H9 (cell line): ENCODE measurements at regions not wholly inside any gene's neighbourhood (a gene's known extent, or its start where the extent isn't known, plus 50 kb on each side); places are given as distances from the start of the nearest gene placed in this dataset.

ENCODE experiments used
- DNase-seq: peaks from one replicate; pipeline ENCODE4 v3.0.0-alpha.2; 2017
- H2AFZ ChIP-seq: one replicate; pipeline ENCODE4 v1.6.1; 2013; ENCODE audit warnings: mild to moderate bottlenecking, low read length, control low read depth, moderate library complexity
- H2AK5ac ChIP-seq: 2 replicates; pipeline ENCODE4 v1.6.1; 2013; ENCODE audit warnings: low read length, control low read depth, mixed read lengths; ENCODE audit not compliant: insufficient read length
- H2BK120ac ChIP-seq: one replicate; pipeline ENCODE4 v1.6.1; 2013; ENCODE audit warnings: low read depth, mild to moderate bottlenecking, low read length, control low read depth, inconsistent platforms; ENCODE audit not compliant: poor library complexity, severe bottlenecking
- H2BK12ac ChIP-seq: 2 replicates; pipeline ENCODE4 v1.6.1; 2013; ENCODE audit warnings: low read length, control low read depth, mixed read lengths, low read depth; ENCODE audit not compliant: insufficient read length
- H2BK15ac ChIP-seq: 2 replicates; pipeline ENCODE4 v1.6.1; 2013; ENCODE audit warnings: low read depth, low read length, control low read depth
- H2BK20ac ChIP-seq: one replicate; pipeline ENCODE4 v1.6.1; 2013; ENCODE audit warnings: low read depth, mild to moderate bottlenecking, low read length, control low read depth, inconsistent platforms; ENCODE audit not compliant: poor library complexity, severe bottlenecking
- H2BK5ac ChIP-seq: 2 replicates; pipeline ENCODE4 v1.6.1; 2013; ENCODE audit warnings: low read length, control low read depth, mixed read lengths; ENCODE audit not compliant: insufficient read length
- H3K14ac ChIP-seq: 2 replicates; pipeline ENCODE4 v1.6.1; 2013; ENCODE audit warnings: low read length, control low read depth; ENCODE audit not compliant: insufficient read depth
- H3K18ac ChIP-seq: 2 replicates; pipeline ENCODE4 v1.6.1; 2013; ENCODE audit warnings: low read depth, mild to moderate bottlenecking, mixed read lengths, low read length, control low read depth; ENCODE audit not compliant: insufficient read length
- H3K23ac ChIP-seq: 2 replicates; pipeline ENCODE4 v1.6.1; 2013; ENCODE audit warnings: low read length, control low read depth, mixed read lengths, low read depth; ENCODE audit not compliant: insufficient read length
- H3K23me2 ChIP-seq: 2 replicates; pipeline ENCODE4 v1.6.1; 2013; ENCODE audit warnings: low read depth, mild to moderate bottlenecking, mixed read lengths, low read length, control low read depth; ENCODE audit not compliant: insufficient read length, poor library complexity, severe bottlenecking
- H3K27ac ChIP-seq: 2 replicates; pipeline ENCODE4 v1.5.1; 2013; ENCODE audit warnings: low read length, control low read depth, mixed read lengths, low read depth; ENCODE audit not compliant: insufficient read length
- H3K27me3 ChIP-seq: 2 replicates; pipeline ENCODE4 v1.6.1; 2013; ENCODE audit warnings: low read length, control low read depth, inconsistent platforms; ENCODE audit not compliant: insufficient read depth
- H3K4ac ChIP-seq: 2 replicates; pipeline ENCODE4 v1.6.1; 2013; ENCODE audit warnings: low read depth, mild to moderate bottlenecking, control low read depth, inconsistent platforms, low read length, moderate library complexity
- H3K4me1 ChIP-seq: 2 replicates; pipeline ENCODE4 v1.6.1; 2013; ENCODE audit warnings: low read length, control low read depth, inconsistent platforms; ENCODE audit not compliant: insufficient read depth
- H3K4me2 ChIP-seq: 2 replicates; pipeline ENCODE4 v1.6.1; 2013; ENCODE audit warnings: low read length, control low read depth, mixed read lengths; ENCODE audit not compliant: insufficient read length, insufficient read depth
- H3K56ac ChIP-seq: 2 replicates; pipeline ENCODE4 v1.6.1; 2013; ENCODE audit warnings: low read depth, mild to moderate bottlenecking, mixed read lengths, low read length, control low read depth; ENCODE audit not compliant: insufficient read length
- H3K79me1 ChIP-seq: 2 replicates; pipeline ENCODE4 v1.6.1; 2013; ENCODE audit warnings: low read depth, mild to moderate bottlenecking, moderate library complexity, low read length, control low read depth, inconsistent platforms; ENCODE audit not compliant: insufficient read depth, poor library complexity, severe bottlenecking
- H3K79me2 ChIP-seq: 2 replicates; pipeline ENCODE4 v1.6.1; 2013; ENCODE audit warnings: low read length, control low read depth, inconsistent platforms; ENCODE audit not compliant: insufficient read depth
- H3K9ac ChIP-seq: 2 replicates; pipeline ENCODE4 v1.6.1; 2013; ENCODE audit warnings: low read length, control low read depth, mixed read lengths; ENCODE audit not compliant: insufficient read length; ENCODE audit errors: extremely low read depth
- H3K9me3 ChIP-seq: one replicate; pipeline ENCODE4 v1.6.1; 2013; ENCODE audit warnings: low read depth, low read length, inconsistent platforms; ENCODE audit not compliant: control insufficient read depth
- H3T11ph ChIP-seq: one replicate; pipeline ENCODE4 v1.6.1; 2013; ENCODE audit warnings: mild to moderate bottlenecking, low read length, control low read depth, inconsistent platforms
- H4K20me1 ChIP-seq: one replicate; pipeline ENCODE4 v1.6.1; 2013; ENCODE audit not compliant: control insufficient read depth, insufficient read length, insufficient read depth
- H4K5ac ChIP-seq: 2 replicates; pipeline ENCODE4 v1.6.1; 2013; ENCODE audit warnings: low read depth, mild to moderate bottlenecking, mixed read lengths, low read length, control low read depth; ENCODE audit not compliant: insufficient read length
- H4K8ac ChIP-seq: replicated peaks from 2 replicates; pipeline ENCODE4 v1.6.1; 2013; ENCODE audit warnings: low read length, control low read depth, mixed read lengths, low read depth; ENCODE audit not compliant: insufficient read length
- H4K91ac ChIP-seq: 2 replicates; pipeline ENCODE4 v1.6.1; 2013; ENCODE audit warnings: low read depth, mild to moderate bottlenecking, moderate library complexity, mixed read lengths, low read length, control low read depth; ENCODE audit not compliant: insufficient read length
- H3K27ac Mint-ChIP-seq, 3 experiments: 2 replicates in 2 of 3; 3 replicates in 1 of 3; pipeline ENCODE4 v1.8.0; 2020 to 2021; ENCODE audit warnings: mixed read lengths in 3 of 3, mild to moderate bottlenecking in 1 of 3, moderate library complexity in 1 of 3
- H3K27me3 Mint-ChIP-seq: 2 replicates; pipeline ENCODE4 v1.8.0; 2021; ENCODE audit warnings: low read depth, mild to moderate bottlenecking, moderate library complexity, mixed read lengths
- H3K36me3 Mint-ChIP-seq, 3 experiments: 2 replicates in 2 of 3; 3 replicates in 1 of 3; pipeline ENCODE4 v1.8.0; 2020 to 2021; ENCODE audit warnings: low read depth in 3 of 3, mixed read lengths in 3 of 3; ENCODE audit not compliant: insufficient read depth in 1 of 3
- H3K4me1 Mint-ChIP-seq, 2 experiments: 2 replicates each; pipeline ENCODE4 v1.8.0; 2020; ENCODE audit warnings: mixed read lengths in 2 of 2
- H3K4me3 Mint-ChIP-seq, 2 experiments: 2 replicates in 1 of 2; 3 replicates in 1 of 2; pipeline ENCODE4 v1.8.0; 2020 to 2021; ENCODE audit warnings: mild to moderate bottlenecking in 2 of 2, mixed read lengths in 2 of 2, moderate library complexity in 1 of 2
- H3K9me3 Mint-ChIP-seq, 2 experiments: 2 replicates in 1 of 2; 3 replicates in 1 of 2; pipeline ENCODE4 v1.8.0; 2020; ENCODE audit warnings: mild to moderate bottlenecking in 2 of 2, mixed read lengths in 2 of 2, moderate library complexity in 1 of 2
- WGBS: extraction: QIAGEN DNeasy Blood & Tissue Kit; methylation state at CpG from one replicate; pipeline ENCODE4 v1.1.7; 2013; ENCODE audit warnings: missing lambda C conversion rate, low lambda C conversion rate, mixed read lengths; ENCODE audit not compliant: insufficient read length; ENCODE audit errors: extremely low coverage; 5-methylcytosine and 5-hydroxymethylcytosine counted together
- TF ChIP-seq, protein P1 (sequence below): fragments of 200-600 bp; sonication (generic); conservative IDR thresholded peaks from 3 replicates; pipeline ENCODE4 v1.8.0; 2021; ENCODE audit warnings: antibody characterized with exemption, mild to moderate bottlenecking

- no peak overlapping the region for H3K23ac ChIP-seq
- Mint-ChIP-seq H3K36me3 (peaks cover 0 to 6% (median 4%) of the 10 kb centered on the region in 3 experiments; a peak in 4 of 7 replicates), H3K27ac (no peak overlapping the region), H3K4me1 (no peaks in the 10 kb centered on the region), H3K4me3 (no peak overlapping the region), H3K9me3 (peaks cover 5 to 13% of the 10 kb centered on the region in 2 experiments; a peak in 4 of 5 replicates), H3K27me3 (peaks cover 2% of the 10 kb centered on the region)
- H3K14ac ChIP-seq, result no peak overlapping the region
- no peak overlapping the region for H3K27ac ChIP-seq
- no peak overlapping the region for H4K8ac ChIP-seq
- no peak overlapping the region for H4K5ac ChIP-seq
- H4K20me1 ChIP-seq, result no peaks in the 10 kb centered on the region
- H2BK12ac ChIP-seq, result no peak overlapping the region
- H2BK5ac ChIP-seq, result no peak overlapping the region
- no peak overlapping the region for H3K4ac ChIP-seq
- H3K56ac ChIP-seq, result no peak overlapping the region
- no peak for DNase-seq
- no peaks in the 10 kb centered on the region for H3K4me1 ChIP-seq
- no peaks in the 10 kb centered on the region for H3K79me1 ChIP-seq
- no peak overlapping the region for H2AK5ac ChIP-seq
- H2AFZ ChIP-seq, result no peak overlapping the region
- no peaks in the 10 kb centered on the region for H3K9me3 ChIP-seq
- no peak overlapping the region for H3K18ac ChIP-seq
- no peaks in the 10 kb centered on the region for H3K23me2 ChIP-seq
- H3K79me2 ChIP-seq, result no peaks in the 10 kb centered on the region
- H3T11ph ChIP-seq, result no peak overlapping the region
- TF ChIP-seq, protein P1, sequence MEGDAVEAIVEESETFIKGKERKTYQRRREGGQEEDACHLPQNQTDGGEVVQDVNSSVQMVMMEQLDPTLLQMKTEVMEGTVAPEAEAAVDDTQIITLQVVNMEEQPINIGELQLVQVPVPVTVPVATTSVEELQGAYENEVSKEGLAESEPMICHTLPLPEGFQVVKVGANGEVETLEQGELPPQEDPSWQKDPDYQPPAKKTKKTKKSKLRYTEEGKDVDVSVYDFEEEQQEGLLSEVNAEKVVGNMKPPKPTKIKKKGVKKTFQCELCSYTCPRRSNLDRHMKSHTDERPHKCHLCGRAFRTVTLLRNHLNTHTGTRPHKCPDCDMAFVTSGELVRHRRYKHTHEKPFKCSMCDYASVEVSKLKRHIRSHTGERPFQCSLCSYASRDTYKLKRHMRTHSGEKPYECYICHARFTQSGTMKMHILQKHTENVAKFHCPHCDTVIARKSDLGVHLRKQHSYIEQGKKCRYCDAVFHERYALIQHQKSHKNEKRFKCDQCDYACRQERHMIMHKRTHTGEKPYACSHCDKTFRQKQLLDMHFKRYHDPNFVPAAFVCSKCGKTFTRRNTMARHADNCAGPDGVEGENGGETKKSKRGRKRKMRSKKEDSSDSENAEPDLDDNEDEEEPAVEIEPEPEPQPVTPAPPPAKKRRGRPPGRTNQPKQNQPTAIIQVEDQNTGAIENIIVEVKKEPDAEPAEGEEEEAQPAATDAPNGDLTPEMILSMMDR, result no peak
- no peak overlapping the region for H2BK20ac ChIP-seq
- WGBS, result no CpG with 5 or more reads among the region's 6 CpGs
- no peak overlapping the region for H2BK15ac ChIP-seq
- no peak overlapping the region for H2BK120ac ChIP-seq
- no peak overlapping the region for H4K91ac ChIP-seq
- H3K9ac ChIP-seq, result no peak overlapping the region
- no peak overlapping the region for H3K4me2 ChIP-seq
- no peaks in the 10 kb centered on the region for H3K27me3 ChIP-seq
Observed at GRCh38 chr6:165748390-165748789, 85.3 kb upstream of the PDE10A start.
